Hypothalamus (tissue), 51 donors: ENCODE measurements at regions not wholly inside any gene's neighbourhood (a gene's known extent, or its start where the extent isn't known, plus 50 kb on each side); places are given as distances from the start of the nearest gene placed in this dataset.

Source experiments
- DNase-seq, 51 donors: peaks; one replicate each; lab custom pipeline; 2025; lab: John Stamatoyannopoulos, UW

DNA sequence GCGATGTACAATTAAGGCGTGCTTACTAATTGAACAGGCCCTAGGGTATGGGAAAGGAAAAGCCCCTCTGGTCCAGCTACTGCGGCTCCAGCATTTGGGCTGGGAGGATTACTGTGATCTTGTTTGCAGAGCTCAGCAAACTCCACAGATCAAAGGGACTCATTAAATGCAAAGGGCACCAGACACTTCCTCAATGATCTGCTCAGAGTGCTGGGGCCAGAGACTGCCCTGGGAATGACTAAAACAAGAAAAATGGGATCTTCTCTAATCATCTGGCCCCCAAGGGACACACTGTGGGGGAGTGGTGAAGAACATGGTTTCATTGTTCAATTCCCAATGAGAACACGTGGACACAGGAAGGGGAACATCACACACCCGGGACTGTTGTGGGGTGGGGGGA is 85.0 kb downstream of the MARCHF4 start:
- no peak for DNase-seq

DNA sequence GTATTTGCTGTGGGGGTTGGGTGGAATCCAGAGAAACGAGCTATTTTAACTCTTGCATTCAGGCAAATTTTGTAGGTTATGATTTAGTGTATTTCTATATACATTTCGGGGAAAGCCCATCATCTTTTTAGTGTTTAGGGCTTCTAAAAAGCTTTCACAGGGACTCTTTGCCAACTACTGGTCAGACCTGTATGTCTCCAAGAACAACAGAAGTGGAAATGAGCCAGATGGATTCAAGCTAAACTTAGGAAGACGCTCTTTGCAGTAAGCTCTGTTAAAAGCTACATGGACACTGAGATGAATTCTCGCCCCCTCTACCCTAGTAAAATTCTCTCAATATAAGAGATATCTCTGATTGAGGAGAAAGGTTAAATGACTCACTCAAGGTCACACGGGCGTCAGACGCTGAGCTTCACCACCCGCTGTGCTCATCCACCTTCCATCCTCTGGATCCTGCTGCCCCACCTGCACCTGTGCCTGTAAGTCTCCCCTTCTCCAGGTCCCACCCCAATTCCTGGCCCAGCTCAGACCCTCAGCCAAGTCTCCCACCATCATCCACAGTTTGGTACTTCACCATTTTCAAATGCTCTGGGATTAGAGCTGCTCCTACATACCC is 85.6 kb downstream of the MARCHF4 start:
- DNase-seq = no peak

DNA sequence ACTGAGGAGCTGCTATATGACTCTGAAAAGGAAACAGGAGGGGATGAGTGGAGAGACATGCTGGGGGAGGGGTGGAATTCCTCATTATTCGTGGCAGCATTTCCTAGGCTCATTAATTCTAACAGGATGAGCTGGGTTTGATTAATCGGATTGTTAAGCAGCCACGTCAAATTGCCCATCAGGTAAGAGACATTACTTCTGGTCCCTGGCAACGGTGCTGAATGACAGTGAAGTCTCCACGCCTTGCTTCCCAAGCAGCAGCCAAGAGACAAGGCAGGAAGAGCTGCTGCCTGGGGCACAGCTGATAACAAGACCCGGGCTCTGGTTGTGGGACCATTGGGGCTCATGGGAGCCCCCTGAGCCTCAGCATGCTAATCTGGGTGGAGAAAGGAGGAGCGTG is 86.6 kb downstream of the MARCHF4 start:
- no peak for DNase-seq

DNA sequence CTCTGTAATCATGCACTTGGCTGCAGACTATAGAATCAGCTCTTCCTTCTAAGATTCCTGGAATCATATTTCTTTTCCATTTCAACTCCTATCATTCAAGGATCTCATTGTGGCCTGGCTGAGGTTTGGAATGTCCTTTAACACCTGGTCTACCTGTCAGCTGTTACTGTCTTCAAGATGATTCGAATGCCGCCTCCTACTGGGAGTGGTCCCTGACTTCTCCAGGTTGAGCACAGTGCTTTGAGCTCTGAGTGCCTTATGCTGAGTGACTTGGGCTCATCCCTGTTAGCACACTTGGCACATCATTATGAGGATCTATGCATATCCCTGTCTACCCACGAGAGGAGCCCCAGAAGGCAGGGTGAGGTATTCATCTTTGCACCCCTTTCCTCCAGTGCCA is 87.6 kb downstream of the MARCHF4 start:
- DNase-seq = no peak

DNA sequence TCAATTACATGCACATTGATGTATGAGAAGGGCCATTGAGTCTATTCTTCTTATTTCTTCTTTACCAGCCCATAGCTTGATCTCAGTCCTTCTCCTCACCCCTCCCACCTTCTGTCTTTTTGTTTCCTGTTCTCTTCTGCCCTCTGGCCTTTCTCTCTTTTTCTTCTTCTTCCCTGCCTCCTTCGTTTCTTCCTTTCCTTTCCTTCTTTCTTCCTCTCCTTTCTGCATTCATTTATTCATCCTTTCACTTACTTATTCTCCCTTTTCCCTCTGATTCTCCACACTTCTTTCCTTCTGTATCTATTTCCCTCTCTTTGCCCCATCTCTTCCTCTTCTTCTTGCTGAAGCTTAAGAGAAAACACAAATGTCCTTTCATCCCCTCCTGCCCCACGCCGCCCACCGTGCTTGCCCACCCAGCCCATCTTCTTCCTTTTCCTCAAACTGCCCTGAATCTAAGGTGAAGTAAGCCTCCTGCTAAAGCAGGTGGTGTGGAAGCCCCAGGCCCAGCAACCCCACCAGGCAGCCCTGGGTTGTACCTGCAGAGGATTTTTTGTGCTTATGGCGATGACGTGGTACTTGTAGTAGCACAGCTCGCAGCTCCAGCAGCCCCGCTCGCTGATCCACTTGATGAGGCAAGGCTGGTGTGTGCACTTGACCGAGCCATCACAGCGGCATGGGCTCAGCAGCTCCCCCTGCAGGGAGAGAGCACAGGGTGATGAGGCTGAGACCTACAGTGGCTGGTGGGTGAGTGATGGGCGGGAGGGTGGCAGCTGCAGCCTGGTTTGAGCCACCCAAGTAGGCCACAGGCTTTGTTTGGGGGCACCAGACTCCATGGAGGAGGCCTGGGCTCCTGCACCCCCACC is 89.0 kb downstream of the MARCHF4 start:
- no peak for DNase-seq

DNA sequence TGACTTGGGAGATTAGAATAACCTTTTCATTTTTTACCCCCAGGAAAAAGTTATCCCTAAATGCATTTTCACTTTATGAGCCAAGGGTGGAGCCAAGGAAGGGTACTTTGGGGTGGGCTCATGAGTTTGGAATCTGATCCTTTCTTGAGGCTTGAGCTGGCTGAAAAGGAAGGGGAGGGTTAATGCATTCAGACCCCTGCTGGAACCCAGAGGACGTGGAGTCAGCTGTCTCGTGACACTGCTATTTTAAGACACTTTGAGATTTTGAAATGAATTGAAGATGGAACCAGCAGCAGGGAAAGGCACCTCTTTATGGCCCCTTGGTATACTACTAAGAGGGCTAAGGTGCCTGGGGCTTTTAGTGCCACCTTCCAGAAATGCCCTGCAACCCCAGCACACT is 90.4 kb downstream of the MARCHF4 start:
- DNase-seq = no peak

DNA sequence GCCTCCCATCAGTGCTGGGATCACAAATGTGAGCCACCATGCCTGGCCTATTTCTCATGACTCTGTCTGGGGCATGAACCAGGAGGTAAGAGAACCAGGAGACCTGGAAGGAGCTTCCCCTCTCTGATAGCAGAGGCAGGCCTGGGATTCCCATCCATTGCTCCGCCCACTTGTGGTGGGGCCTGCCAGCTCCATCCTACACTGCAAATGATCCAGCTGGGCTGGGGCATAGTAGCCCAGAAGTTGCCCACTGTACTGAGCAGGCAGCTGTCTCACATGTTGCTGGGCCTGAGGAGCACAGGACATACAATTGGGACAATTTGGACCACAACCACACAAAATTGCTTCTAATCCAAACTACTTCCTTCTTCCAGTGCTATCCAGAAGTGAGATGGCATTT is 91.0 kb downstream of the MARCHF4 start:
- DNase-seq = no peak

DNA sequence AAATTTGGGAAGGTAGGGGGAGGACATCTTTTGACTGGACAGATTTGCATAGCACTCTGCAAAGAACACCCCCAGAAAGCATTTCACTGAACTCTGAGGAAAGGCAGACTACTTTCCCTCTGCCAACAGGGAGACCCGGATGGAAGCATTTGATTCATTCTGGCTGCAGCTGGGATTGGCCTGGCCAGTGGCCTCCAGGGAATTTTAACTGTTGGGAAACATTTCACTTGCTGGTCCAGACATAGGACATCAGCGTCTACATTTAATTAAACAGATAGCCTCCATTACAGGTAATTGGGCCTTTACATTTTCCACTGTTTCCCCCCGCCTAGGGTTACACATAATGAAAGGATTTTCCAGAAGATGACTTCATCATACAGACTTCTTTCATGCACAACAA is 92.8 kb downstream of the MARCHF4 start:
- DNase-seq = no peak

DNA sequence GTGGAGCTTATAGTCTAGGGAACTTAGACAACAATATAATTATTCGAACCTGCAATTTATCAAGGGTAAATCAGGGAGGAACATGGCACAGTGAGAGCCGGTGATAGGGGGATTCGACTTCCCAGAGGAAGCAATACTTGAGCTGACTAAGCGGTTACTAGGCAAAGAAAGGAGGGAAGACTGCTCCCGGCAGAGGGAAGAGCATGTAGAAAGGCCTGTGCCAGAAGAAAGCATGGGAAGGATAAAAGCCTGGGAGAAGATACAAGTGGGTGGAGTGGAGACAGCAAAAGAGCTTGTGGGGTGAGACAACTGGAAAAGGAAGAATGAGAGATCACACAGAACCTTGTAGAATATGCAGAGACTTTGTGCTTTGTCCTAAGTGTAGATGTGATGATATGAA is 93.3 kb downstream of the MARCHF4 start:
- DNase-seq = no peak

DNA sequence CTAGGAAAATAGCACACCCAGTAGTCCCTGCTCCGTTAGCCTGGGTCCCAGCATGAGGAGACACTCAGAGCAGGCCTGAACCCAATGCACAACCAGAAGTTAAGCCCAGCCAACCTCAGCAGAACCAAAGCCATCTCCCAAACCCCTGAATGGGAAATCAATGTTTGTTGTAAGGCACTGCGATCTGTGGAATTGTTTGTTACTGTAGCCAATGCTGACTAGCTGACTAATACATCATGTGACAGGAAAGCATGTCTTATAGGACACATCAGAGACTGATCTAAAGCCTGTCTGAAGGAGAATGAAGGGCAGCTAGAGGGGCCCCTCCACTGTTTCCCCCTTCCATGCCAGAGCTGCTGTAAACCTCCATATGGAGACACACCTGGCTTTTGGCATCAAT is 96.4 kb downstream of the MARCHF4 start:
- DNase-seq = no peak

DNA sequence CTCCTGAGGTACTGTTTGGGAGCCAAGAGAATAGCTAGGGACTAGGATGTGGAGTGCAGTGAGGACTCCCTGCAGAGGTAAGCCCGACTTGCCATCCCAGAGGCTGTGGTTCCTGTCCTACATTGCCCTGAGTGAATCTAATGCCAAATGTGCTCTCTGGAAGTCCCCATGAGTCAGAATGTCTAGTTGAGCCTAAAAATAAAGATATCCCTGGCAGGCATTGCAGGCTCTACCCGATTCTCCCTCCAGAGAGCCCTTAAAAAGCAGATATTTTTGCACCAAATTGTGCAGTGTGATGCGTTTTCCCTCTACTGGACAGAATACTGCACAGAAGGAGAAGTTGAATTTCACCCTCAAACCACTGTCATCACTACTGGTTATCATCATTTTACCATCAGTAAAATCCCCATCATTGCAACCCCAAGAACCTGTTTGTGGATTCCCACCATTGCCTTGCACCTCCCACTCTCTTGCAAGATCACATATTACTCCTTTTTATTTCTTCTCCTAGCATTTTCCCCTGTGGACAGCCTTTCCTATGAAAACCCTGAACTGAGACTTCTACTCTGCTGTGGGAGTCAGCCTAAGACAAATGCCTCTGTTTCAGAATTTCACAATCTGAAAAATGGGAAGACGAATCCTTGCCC is 98.0 kb downstream of the MARCHF4 start:
- DNase-seq = no peak

DNA sequence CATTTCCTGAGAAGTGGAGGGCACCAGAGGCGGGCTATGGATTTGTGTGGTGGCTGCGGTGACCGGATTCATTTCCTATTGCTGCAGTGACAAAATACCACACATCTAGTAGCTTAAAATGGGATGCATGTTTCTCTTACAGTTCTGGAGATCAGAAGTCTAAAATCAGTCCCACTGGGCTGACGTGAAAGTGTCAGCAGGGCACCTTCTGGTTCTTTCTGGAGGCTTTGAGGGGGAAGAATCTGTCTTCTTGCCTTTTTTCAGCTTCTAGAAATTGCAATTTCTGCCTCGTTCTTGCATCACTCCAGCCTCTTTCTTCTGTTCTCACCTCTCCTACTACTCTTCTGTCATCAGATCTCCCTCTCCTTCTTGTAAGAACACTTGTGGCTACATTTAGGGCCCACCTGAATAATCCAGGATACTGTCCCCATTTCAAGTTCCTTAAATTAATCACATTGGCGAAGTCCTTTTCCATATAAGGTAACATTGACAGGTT is 111.2 kb downstream of the MARCHF4 start:
- no peak for DNase-seq

DNA sequence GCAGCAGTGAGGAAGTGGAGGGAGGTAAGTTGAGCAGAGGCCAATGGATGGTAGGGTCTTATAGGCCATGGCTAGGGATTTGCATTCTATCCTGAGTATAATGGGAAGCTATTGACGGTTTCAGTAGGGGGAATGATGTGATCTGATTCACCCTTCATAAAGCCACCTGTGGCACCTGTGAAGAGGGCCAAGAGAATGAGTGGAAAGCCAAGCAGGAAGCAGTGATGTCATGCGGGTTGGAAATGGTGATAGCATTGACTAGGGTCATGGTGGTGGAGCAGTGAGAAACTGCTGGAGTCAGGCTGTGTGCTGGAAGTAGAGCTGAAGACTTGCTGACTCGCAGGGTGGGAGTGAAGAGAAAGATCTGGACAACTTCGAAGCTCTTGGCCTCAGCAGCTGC is 111.7 kb downstream of the MARCHF4 start:
- no peak for DNase-seq

DNA sequence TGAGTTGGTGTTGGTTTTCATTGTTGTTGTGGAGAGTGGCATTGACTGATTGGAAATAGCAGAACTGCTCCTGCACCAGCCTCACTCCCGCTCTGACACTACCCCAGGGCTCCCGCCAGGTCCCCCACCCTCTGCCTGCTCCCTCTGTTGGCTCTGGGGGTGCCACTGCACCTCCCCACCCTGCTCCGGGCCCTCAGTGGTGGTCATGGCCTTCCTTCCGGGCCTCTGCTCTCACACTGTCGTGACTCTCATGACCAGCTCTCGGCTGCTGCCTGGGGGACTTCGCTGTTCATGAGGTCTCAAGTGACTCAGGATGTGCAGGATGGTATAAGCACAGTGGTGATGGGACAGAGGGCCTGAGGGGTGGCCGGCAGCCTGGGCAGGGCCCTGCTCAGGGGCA is 113.2 kb downstream of the MARCHF4 start:
- no peak for DNase-seq

DNA sequence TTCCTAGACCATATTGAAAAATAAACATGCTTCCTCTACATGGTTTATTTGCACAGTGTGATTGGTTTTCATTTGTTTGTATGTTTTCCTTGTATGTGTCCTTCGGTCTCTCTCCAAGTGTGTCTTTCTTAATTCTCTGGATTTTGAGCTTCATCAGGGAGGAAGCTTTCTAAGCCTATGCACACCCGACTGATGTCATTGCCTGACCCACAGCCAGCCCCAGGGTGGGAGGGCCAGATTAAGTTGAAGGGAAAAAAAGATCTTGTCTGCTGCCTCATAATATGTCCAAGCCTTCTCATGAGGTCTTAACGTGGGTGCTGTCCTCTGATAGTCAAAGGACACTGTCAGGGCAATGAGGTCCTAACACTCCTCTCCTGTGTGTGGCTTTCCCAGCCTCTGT is 115.2 kb downstream of the MARCHF4 start:
- DNase-seq = no peak
